GM19467 (cell line): ENCODE measurements at regions not wholly inside any gene's neighbourhood (a gene's known extent, or its start where the extent isn't known, plus 50 kb on each side); places are given as distances from the start of the nearest gene placed in this dataset.
"Not testable (repeated sequence)": the region's sequence is repeated elsewhere in the genome, so short reads cannot be mapped to it uniquely, and the experiment has no call there.

ENCODE experiments used
- ATAC-seq: cut with Tn5 transposase; IDR thresholded peaks from one replicate; pipeline ENCODE4 v1.9.1; 2021; ENCODE audit warnings: mild to moderate bottlenecking, moderate library complexity; ENCODE audit not compliant: unreplicated experiment

DNA sequence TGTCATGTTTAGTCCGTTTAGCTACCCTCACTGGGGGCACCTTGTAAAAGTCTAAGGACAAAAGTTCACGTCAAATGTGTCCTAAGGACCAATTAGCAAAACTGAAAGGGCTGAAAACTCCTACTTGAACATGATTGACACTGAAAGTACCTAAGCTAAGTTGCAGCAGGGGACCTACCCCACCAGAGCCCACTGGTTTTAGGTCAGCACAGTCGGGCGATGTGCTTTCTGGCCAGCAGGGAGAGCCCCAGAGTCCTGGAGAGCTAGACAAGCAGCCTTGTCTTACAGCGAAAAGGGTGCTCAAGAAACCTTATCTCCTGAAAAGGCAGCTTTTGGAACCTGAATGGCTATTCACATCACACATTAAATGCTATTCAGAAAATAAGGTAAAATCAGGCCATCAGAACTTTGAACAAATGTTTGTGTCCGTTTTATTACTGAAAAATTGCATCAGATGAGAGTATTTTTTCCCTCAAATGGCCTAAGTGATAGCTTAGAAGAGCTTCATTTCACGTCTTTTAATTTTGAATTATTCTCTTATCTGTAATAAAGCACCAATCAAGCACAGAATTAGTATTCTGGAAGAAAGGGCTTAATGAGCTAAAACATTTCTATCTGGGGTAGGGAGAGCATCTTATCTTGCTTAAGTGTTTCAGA, 52.2 kb upstream of the MKI67 start:
- peak; percentile 82 for ATAC-seq

DNA sequence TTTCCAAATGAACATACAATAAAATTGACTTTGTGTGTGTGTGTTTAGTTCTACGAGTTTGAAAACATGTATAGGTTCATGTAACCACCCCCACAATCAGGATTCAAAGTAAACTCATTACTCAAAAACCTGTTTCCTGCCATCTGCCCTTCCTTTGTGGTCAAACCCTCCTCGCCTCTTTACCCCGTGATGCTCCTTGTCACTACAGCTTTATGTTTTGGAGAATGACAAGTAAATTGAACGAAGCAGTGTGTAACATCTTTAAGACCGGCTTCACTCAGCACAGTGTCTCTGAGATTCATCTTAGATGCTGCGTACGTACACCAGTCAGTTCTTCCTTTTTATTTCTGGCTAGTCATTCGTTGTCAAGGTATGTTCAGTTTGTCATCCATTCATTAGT, 54.6 kb upstream of the MKI67 start:
- no peak for ATAC-seq

DNA sequence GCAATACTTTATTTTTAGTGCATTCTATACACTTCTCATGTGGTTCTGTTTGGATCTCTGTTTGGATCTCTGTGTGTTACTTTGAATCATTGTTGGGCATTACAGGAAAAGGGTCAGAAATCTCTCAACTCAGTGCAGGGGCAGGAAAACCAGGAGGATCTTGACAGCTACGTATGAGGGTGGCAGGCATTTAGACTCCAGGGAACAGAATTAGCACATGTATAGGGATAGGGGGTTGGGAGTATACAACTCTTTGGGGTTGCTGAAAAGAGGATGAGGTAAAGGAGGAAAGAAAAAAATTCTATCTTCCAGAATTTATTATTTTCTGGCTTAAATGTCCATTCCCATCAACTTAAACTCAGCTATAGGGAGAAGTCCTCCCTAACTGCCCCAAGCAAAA, 59.4 kb upstream of the MKI67 start:
- ATAC-seq: no peak

DNA sequence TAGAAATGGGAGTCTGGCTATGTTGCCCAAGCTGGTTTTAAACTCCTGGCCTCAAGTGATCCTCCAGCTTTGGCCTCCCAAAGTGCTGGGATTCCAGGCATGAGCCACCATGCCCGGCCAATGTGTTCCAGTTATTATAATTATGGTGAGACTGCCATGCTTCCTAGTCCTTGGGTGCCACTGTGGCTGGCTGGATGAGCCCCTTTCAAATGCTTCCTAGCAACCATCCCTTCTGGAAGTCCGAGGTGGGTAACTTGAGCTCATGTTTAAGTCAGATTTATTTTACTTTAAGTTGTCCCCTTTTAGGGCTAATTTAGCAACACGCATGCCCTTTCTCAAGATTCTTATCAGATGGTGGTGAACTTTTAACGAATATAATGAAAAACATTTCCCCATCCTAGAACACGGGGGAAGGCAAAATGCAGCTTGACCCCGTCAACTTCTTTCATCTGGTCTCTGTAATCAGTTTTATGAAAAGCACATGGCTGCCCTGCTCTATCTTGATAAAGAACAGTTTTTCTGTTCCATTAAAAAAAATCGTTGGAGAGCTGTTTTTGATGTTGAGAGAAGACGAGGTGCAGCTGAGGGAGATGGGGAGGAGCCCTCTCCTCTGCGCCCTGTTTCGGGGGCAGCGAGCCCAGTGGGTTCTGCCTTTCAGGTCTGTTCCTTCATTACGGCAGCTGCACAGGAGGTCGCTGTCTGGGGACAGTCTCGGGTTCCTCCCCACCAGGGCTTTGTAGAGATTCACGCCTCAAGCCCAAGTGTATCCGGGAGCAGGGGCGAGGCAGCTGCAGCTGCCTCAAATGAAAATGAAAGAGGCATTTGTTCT, 61.0 kb upstream of the MKI67 start:
- no peak for ATAC-seq

DNA sequence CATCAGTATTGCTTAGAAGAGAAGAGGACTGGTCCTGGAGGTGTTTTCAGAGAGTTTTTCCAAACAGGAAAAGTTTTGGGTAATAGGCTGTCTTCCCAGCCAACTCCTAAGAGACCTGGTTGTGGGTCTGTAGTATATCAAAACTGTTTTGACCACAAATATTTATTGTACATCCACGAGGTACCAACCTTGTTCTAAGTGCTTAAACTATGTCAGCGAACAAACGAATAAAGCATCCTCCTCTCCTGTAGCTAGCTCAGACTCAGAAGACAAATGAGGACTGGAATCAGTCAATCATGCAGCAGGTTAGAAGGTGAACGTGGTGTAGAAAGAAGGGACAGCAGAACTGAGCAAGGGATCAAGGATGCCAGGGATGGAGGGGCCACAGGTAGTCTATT, 61.6 kb upstream of the MKI67 start:
- no peak for ATAC-seq

DNA sequence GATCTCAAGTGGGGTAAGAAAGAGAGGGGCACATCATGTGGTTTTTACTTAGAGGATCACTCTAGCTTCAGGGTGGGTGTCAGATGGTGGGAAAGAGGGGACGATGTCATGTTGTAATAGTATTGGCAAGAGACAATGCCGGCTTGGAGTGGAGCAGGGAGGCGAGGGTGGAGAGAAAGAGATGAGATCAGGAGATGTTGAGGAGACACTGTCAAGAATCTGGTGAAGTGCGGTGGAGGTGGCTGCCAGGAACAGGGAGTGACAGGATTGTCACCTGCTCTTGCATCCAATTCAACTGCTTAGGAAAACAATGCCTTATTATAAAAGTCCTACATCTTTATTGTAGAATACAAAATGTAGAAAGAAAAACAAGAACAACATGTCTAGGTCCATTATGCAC, 63.0 kb upstream of the MKI67 start:
- no peak for ATAC-seq

DNA sequence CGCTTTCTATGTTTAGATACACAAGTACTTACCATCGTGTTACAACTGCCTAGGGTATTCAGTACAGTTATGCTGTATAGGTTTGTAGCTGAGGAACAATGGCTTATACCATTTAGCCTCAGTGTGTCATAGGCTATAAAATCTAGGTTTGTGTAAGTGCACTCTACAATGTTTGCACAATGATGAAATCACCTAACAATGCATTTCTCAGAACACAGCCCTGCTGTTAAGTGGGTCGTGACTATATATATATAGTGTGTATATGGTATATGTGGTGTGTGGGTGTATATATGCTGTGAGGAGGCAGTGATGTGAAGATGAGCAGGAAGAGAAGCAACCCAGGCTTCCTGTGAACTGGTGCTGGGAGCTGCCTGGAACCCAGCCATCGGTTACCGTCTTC, 65.6 kb upstream of the MKI67 start:
- no peak for ATAC-seq

DNA sequence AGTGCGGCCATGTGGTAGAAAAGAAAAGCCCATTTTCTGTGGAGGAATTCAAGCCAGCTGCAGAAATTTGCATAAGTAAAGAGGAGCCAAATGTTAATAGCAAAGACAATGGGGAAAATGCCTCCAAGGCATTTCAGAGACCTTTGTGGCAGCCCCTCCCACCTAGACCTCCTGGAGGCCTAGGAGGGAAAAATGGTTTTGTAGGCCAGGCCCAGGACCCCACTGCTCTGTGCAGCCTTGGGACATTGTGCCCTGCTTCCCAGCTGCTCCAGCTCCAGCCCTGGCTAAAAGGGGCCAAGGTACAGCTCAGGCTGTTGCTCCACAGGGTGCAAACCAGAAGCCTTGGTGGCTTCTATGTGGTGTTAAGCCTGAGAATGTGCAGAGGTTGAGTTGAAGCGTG, 75.6 kb upstream of the MKI67 start:
- ATAC-seq: not testable (repeated sequence)

DNA sequence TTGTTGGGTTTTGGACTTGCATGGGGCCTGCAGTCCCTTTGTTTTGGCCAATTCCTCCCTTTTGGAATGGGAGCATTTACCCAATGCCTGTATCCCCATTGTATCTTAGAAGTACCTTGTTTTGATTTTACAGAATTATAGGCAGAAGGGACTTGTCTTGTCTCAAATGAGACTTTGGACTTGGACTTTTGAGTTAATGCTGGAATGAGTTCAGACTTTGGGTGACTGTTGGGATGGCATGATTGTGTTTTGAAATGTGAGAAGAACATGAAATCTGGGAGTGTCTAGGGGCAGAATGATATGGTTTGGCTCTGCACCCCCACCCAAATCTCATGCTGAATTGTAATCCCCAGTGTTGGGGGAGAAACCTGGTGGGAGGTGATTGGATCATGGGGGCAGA, 76.8 kb upstream of the MKI67 start:
- no peak for ATAC-seq

DNA sequence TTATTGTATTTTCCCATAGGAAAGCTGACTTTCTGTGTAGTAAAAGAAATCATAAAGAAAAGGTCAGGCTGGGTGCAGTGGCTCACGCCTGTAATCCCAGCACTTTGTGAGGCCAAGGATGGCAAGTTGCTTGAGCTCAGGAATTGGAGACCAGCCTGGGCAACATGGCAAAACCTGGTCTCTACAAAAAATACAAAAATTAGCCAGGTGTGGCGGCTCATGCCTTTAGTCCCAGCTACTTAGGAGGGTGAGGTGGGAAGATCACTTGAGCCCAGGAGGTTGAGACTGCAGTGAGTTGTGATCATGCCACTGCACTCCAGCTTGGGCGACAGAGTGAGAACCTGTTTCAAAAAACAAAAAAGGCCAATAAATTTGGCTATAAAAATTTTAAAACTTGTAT, 79.4 kb upstream of the MKI67 start:
- ATAC-seq: not testable (repeated sequence)

DNA sequence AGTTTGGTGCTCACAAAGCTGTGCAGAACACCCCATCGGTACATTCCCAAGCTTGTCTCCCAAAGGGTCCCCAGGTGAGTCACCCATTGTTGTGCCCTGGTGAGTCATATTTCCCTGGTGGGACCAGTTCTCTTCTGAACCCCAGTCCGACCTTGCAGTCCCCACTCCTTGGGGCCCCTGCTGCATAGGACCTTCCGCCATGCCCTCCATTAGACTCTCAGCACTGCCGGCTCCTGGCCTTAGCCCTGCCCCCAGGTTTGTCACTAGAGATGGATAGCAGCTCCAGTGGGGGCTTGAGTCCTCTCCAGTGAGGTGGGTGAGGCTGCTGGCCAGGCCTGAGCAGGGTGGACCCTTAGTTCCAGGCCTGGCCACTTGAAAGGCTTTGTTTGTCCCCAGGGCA, 80.5 kb upstream of the MKI67 start:
- ATAC-seq: no peak

DNA sequence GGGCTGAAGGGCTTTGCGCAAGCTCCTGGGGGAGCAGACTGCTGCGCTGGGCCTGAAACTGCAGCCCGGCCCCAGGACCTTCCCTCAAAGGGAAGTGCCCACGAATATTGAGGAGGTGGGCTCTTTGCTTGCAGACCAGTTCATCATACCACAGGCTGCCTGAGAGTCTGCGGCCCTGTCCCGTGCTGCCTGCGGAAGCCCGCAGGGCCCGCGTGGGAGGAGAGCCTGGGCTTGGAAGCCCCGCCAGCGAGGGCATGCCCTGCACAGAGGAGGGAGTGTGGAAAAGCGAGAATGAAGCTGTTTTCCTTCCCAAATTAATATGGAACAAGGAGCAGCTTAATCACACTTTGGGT, 83.6 kb upstream of the MKI67 start:
- no peak for ATAC-seq

DNA sequence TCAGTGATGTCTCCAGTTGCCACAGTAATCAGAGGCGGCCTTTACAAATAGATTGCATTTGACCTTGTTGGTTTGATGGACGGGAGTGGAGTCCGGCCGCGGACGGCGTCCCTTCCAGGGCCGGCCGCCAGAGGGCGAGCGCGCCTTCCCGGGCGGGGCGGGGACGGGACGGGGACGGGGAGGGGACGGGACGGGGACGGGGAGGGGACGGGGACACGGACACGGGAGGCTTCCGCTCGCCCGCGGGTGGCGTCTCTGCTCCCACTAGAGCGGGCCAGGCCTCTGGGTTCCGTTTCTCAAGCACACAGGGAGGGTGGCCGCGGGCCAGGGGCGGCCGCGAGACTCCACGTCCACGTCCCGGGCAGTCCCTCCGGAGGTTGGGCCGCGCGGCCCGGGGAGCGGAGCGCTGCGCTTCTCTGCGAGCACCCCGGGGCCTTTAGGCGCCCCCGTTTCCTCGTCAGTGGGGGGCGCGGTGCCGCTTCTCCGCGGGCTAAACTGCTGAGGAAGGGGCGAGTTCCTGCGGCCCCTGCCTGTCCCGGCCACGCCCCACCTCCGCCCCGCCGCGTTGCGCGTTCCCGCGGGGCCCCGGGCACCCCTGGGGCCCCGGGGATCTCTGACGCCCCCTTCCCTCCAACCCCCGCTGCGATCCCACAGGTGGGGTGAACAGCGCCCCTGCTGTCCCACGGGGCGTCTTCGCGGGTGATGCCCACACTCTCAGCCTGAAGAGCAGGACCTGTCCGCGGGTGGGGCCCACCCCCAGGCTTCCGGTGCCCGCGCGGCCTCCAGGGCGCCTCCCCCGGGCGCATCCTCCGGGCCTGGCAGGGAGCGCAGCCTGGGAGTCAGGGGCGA, 84.2 kb upstream of the MKI67 start:
- peak; percentile 40 for ATAC-seq

DNA sequence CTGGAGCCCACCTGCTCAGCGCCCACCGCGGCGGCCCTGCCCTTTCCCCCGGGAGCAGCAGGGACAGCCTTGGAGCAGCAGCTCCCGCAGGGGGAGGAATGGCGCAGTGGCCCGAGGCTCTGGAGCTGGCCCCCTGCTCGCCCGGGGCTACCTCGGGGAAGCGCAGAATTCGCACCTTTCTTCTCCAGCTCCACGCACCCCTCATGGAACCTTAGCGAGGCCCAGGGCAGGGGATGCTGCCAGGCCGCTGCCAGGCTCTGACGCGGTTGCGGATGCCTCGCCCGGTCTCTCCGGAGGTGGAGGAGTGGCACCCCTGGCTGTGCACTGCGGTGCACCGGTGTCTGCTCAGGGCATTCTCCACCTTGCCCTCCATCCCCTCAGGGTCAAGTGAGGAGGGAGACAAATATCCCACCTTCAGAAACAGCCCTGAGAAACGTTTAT, 84.9 kb upstream of the MKI67 start:
- no peak for ATAC-seq

DNA sequence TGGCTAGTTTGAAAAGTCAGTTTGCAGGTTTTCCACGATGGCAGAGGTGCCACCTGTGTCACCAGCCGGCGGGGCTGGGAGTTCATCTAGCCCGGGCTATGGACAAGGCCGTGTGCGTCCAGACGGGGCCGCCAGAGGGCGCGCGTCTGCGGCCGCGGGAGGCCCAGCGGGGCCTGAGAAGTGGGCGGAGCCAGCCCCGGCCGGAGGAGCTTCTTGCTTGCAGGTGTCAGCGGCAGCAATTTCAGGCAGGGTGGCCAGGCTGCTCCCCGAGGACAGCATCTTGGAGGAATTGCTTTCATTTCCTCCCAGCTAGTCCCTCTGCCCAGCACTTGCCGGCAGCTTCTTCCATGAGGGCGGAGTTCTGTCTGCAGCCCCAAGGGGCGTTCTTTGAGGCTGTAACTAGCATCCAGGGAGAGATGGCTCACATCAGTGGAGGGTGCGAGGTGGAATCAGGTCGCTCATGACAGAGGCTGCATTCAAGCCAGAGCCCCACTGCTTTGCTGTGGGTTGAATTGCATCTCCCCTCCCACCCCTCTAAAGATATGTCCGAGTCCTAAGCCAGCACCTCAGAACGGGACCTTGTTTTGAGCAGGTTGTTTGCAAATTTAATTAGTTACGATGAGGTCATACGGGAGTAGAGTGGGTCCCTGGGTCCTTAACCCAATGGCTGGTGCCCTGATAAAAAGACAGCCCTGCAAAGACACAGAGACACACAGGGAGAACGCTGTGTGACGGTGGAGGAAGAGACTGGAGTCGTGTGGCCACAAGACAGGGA, 85.9 kb upstream of the MKI67 start:
- peak; percentile 98 for ATAC-seq

DNA sequence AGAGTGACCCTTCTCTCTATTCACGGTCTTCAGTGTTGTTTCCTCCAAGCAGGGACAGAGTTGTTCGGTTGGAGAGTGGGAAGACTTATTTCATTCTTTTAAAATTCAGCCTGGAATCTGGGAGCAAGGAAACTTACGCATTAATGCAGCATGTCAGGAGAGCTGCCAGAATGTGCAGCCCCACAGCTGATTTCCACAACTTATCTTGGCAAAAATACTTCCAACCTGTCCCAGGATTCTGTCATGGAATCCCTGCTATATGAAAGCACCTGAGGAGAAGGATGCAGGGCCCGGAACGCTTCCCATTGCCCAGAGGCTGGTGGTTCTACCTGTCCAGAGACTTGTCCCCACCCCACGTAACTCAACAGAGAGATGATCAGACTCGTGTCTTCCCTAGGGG, 86.9 kb upstream of the MKI67 start:
- no peak for ATAC-seq

DNA sequence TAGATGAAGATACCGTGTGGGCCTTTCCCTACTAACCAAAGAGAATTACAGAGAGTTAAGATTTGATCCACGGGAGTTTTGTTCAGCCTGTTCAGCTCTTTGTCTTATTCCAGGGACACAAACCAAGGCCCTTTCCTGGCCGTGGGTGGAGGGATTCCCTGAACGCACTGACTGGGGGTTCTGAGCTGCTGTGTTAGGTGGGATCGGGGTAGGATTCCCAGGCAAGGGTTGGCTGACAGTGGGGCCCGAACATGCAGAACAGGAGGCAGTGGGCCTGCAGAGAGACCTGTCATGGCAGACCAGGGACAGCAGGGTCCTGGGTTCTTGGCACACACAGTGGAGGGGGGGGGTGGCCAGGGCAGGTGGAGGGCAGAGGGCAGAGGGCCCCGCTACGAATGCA, 89.5 kb upstream of the MKI67 start:
- no peak for ATAC-seq

DNA sequence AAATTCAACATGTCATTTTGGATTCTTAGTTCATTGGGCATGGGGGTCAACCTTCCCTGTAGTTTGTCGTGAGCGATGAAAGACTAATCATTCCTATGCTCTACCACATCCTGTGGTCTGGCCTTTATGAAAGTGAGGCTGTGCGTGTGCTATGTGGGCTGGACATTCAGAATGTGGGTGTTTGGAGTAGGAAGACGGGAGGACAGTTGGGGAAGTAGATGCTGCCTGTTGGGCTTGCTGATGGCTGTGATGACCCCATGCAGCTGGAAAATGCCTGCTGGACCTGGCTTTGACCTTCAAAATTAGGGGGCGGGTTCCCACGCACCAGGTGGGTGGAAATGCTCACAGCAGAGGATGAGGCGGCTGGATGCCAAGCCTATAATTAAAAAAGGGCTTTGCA, 90.9 kb upstream of the MKI67 start:
- no peak for ATAC-seq

DNA sequence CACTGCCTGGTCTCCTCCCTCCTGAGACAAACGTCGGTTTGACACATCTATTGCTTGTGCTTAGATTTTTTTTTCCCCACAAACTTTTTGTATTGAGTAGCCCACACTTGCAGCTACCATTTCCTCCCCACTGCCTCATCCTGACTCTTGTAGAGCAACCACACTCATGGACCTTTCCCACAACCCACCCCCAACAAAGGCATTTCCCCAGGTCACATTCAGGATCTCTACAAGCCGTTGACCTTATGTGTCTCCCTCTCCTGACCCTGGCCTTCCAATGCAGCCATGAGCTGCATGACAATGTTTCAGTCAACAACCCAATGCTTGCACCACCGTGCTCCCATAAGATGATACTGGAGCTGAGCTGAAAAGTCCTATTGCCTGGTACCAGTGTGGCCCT, 91.9 kb upstream of the MKI67 start:
- ATAC-seq: no peak

DNA sequence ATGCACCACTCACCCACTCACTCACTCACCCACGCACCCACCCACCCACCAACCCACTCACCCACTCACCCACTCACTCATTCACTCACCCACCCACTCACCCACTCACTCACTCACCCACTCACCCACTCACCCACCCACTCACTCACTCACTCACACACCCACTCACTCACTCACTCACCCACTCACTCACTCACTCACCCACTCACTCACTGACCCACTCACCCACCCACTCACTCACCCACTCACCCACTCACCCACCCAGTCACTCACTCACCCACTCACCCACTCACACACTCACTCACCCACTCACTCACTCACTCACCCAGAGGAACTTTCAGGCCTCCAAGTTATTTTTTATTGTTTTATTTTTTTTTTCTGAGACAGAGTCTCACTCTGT, 93.1 kb upstream of the MKI67 start:
- no peak for ATAC-seq

DNA sequence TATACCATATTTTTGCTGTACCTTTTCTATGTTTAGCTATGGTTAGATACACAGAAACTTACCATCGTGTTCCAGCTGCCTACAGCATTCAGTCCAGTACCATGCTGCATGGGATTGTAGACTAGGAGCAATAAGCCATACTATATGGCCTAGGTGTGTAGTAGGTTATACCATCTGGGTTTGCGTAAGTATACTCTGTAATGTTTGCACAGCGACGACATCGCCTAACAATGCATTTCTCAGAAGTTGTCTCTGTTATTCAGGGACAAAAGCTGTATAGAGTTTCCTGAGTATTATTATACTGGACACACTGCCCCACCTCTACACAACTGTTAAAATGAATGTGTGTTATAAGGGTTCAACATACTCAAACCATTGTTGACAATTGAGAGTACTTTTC, 93.8 kb upstream of the MKI67 start:
- ATAC-seq: no peak
